Activated CD4-positive, alpha-beta T cell treated with anti-CD3 and anti-CD28 coated beads, Interleukin-2, amount 50 U/mL, for 16 hours (primary cell): ENCODE measurements at regions not wholly inside any gene's neighbourhood (a gene's known extent, or its start where the extent isn't known, plus 50 kb on each side); places are given as distances from the start of the nearest gene placed in this dataset.

ENCODE experiments used
- DNase-seq: peaks from one replicate; pipeline ENCODE4 v3.0.0-alpha.2; 2020

- DNase-seq = no peak
Observed at GRCh38 chr14:66131111-66131510, 355.1 kb upstream of the CCDC196 start.

GRCh38 chr14:66133666-66134065 lies 352.5 kb upstream of the CCDC196 start:
- no peak for DNase-seq

GRCh38 chr14:66135831-66136230 lies 350.3 kb upstream of the CCDC196 start:
- no peak for DNase-seq

GRCh38 chr14:66137081-66137480 lies 349.1 kb upstream of the CCDC196 start:
- DNase-seq = no peak

- DNase-seq = no peak
Observed at GRCh38 chr14:66139432-66139831, 346.7 kb upstream of the CCDC196 start.

GRCh38 chr14:66140213-66140918 lies 345.8 kb upstream of the CCDC196 start:
- no peak for DNase-seq

- no peak for DNase-seq
Observed at GRCh38 chr14:66140963-66141362, 345.2 kb upstream of the CCDC196 start.

GRCh38 chr14:66141733-66142132 lies 344.4 kb upstream of the CCDC196 start:
- no peak for DNase-seq

GRCh38 chr14:66143387-66144112 lies 342.6 kb upstream of the CCDC196 start:
- DNase-seq = no peak

- DNase-seq = no peak
Observed at GRCh38 chr14:66152302-66152701, 333.9 kb upstream of the CCDC196 start.

- DNase-seq = no peak
Observed at GRCh38 chr14:66152747-66153146, 333.4 kb upstream of the CCDC196 start.

GRCh38 chr14:66163023-66163422 lies 323.1 kb upstream of the CCDC196 start:
- DNase-seq = no peak

- no peak for DNase-seq
Observed at GRCh38 chr14:66165337-66165736, 320.8 kb upstream of the CCDC196 start.

- no peak for DNase-seq
Observed at GRCh38 chr14:66174453-66174891, 311.7 kb upstream of the CCDC196 start.

GRCh38 chr14:66177935-66178334 lies 308.2 kb upstream of the CCDC196 start:
- no peak for DNase-seq

- no peak for DNase-seq
Observed at GRCh38 chr14:66196670-66197069, 289.5 kb upstream of the CCDC196 start.

GRCh38 chr14:66197276-66197675 lies 288.9 kb upstream of the CCDC196 start:
- DNase-seq = no peak

GRCh38 chr14:66206554-66206953 lies 279.6 kb upstream of the CCDC196 start:
- no peak for DNase-seq

GRCh38 chr14:66216763-66217162 lies 269.4 kb upstream of the CCDC196 start:
- no peak for DNase-seq

GRCh38 chr14:66219886-66220285 lies 266.3 kb upstream of the CCDC196 start:
- DNase-seq = no peak

GRCh38 chr14:66224492-66225178 lies 261.5 kb upstream of the CCDC196 start:
- DNase-seq = no peak

- no peak for DNase-seq
Observed at GRCh38 chr14:66225337-66225736, 260.8 kb upstream of the CCDC196 start.

GRCh38 chr14:66228267-66228970 lies 257.8 kb upstream of the CCDC196 start:
- DNase-seq = peak; percentile 80
